Suprapubic skin (tissue), 4 donors: ENCODE measurements at regions not wholly inside any gene's neighbourhood (a gene's known extent, or its start where the extent isn't known, plus 50 kb on each side); places are given as distances from the start of the nearest gene placed in this dataset.

ENCODE experiments used
- DNase-seq, 2 donors: peaks; one replicate each; pipeline ENCODE4 v3.0.0-alpha.2; 2019; ENCODE audit warnings: low spot score in 2 of 2
- H3K27ac ChIP-seq: fragments of 200-600 bp; sonication (generic); one replicate; pipeline ENCODE4 v1.5.1; 2019
- H3K27me3 ChIP-seq: fragments of 200-600 bp; sonication (generic); one replicate; pipeline ENCODE4 v1.5.1; 2019
- H3K36me3 ChIP-seq: fragments of 200-600 bp; sonication (generic); one replicate; pipeline ENCODE4 v1.5.1; 2019
- H3K4me1 ChIP-seq: fragments of 200-600 bp; sonication (generic); one replicate; pipeline ENCODE4 v1.5.1; 2019
- H3K4me3 ChIP-seq: fragments of 200-600 bp; sonication (generic); one replicate; pipeline ENCODE4 v1.5.1; 2019; ENCODE audit warnings: mild to moderate bottlenecking
- H3K9me3 ChIP-seq: fragments of 200-600 bp; sonication (generic); one replicate; pipeline ENCODE4 v1.5.1; 2019
- CTCF ChIP-seq, 2 donors: fragments of 200-600 bp in 1 of 2; fragments of 450-650 bp in 1 of 2; sonication (generic) in 1 of 2; IDR thresholded peaks; one replicate each; pipeline ENCODE4 v1.5.1; 2016 to 2019; ENCODE audit warnings: antibody characterized with exemption in 2 of 2, mild to moderate bottlenecking in 1 of 2, moderate library complexity in 1 of 2
- EP300 ChIP-seq: sonication (generic); formaldehyde crosslinking; IDR thresholded peaks from one replicate; pipeline ENCODE4 v1.6.1; 2017; ENCODE audit warnings: antibody characterized with exemption
- POLR2A ChIP-seq, 2 donors: fragments of 450-650 bp; IDR thresholded peaks; one replicate each; pipeline ENCODE4 v1.6.1; 2017; ENCODE audit warnings: antibody characterized with exemption in 2 of 2, mild to moderate bottlenecking in 2 of 2, moderate library complexity in 2 of 2
- POLR2AphosphoS5 ChIP-seq, 3 donors: sonication (generic); formaldehyde crosslinking; IDR thresholded peaks; one replicate each; pipeline ENCODE4 v1.6.1; 2017; ENCODE audit warnings: antibody characterized with exemption in 3 of 3
- WGBS: methylation state at CpG from one replicate; pipeline ENCODE4 v1.1.5; 2018; 5-methylcytosine and 5-hydroxymethylcytosine counted together

- no peak overlapping the region for H3K4me3 ChIP-seq
- H3K36me3 ChIP-seq, result no peaks in the 10 kb centered on the region
- WGBS, result 33% methylated on average over 1 of the region's 1 CpG
- H3K27ac ChIP-seq, result no peak overlapping the region
- TF ChIP-seq EP300, result no peak
- TF ChIP-seq POLR2A (IDR thresholded peaks at IDR 0.05), result no peak
- no peak for TF ChIP-seq POLR2AphosphoS5 (IDR thresholded peaks at IDR 0.05)
- no peak for TF ChIP-seq CTCF (IDR thresholded peaks at IDR 0.05)
- no peaks in the 10 kb centered on the region for H3K27me3 ChIP-seq
- DNase-seq, result no peak
- no peaks in the 10 kb centered on the region for H3K9me3 ChIP-seq
- H3K4me1 ChIP-seq, result no peaks in the 10 kb centered on the region
Observed at GRCh38 chr10:90587081-90587491, 270.8 kb downstream of the HTR7 start.

GRCh38 chr10:90587561-90587960 is 270.3 kb downstream of the HTR7 start:
- Histone ChIP-seq H3K27me3 (no peaks in the 10 kb centered on the region), H3K4me3 (no peak overlapping the region), H3K27ac (no peak overlapping the region), H3K4me1 (no peaks in the 10 kb centered on the region), H3K36me3 (no peaks in the 10 kb centered on the region), H3K9me3 (no peaks in the 10 kb centered on the region)
- WGBS, result 97% methylated on average over 2 of the region's 2 CpGs
- TF ChIP-seq CTCF (IDR thresholded peaks at IDR 0.05) (no peak), POLR2A (IDR thresholded peaks at IDR 0.05) (no peak), POLR2AphosphoS5 (IDR thresholded peaks at IDR 0.05) (no peak), EP300 (no peak)
- DNase-seq, result no peak

- TF ChIP-seq POLR2AphosphoS5 (IDR thresholded peaks at IDR 0.05), result no peak
- no peak for TF ChIP-seq CTCF (IDR thresholded peaks at IDR 0.05)
- no peak for TF ChIP-seq EP300
- no peak for TF ChIP-seq POLR2A (IDR thresholded peaks at IDR 0.05)
- DNase-seq, result no peak
- no peak overlapping the region for H3K27ac ChIP-seq
- H3K36me3 ChIP-seq, result no peaks in the 10 kb centered on the region
- no peaks in the 10 kb centered on the region for H3K27me3 ChIP-seq
- no peak overlapping the region for H3K4me3 ChIP-seq
- H3K9me3 ChIP-seq, result no peaks in the 10 kb centered on the region
- no peaks in the 10 kb centered on the region for H3K4me1 ChIP-seq
- 90% methylated on average over 3 of the region's 3 CpGs for WGBS
Observed at GRCh38 chr10:90588222-90588621, 269.6 kb downstream of the HTR7 start.

- WGBS, result 50% methylated on average over 3 of the region's 3 CpGs
- Histone ChIP-seq H3K27me3 (no peaks in the 10 kb centered on the region), H3K4me1 (no peaks in the 10 kb centered on the region), H3K27ac (no peak overlapping the region), H3K4me3 (no peak overlapping the region), H3K9me3 (no peaks in the 10 kb centered on the region), H3K36me3 (no peaks in the 10 kb centered on the region)
- TF ChIP-seq POLR2A (IDR thresholded peaks at IDR 0.05) (no peak), EP300 (no peak), POLR2AphosphoS5 (IDR thresholded peaks at IDR 0.05) (no peak), CTCF (IDR thresholded peaks at IDR 0.05) (no peak)
- DNase-seq, result no peak
Observed at GRCh38 chr10:90589825-90590224, 268.0 kb downstream of the HTR7 start.

GRCh38 chr10:90591629-90592028 is 266.2 kb downstream of the HTR7 start:
- Histone ChIP-seq H3K9me3 (no peaks in the 10 kb centered on the region), H3K4me1 (no peaks in the 10 kb centered on the region), H3K27me3 (no peaks in the 10 kb centered on the region), H3K27ac (no peak overlapping the region), H3K4me3 (no peak overlapping the region), H3K36me3 (no peaks in the 10 kb centered on the region)
- 55% methylated on average over 3 of the region's 3 CpGs for WGBS
- TF ChIP-seq EP300 (no peak), POLR2AphosphoS5 (IDR thresholded peaks at IDR 0.05) (no peak)
- no peak for DNase-seq

GRCh38 chr10:90592638-90593302 is 265.1 kb downstream of the HTR7 start:
- TF ChIP-seq POLR2A (IDR thresholded peaks at IDR 0.05), result no peak
- no peak for TF ChIP-seq POLR2AphosphoS5 (IDR thresholded peaks at IDR 0.05)
- peak in 1 of 2 donors; percentile 21 for TF ChIP-seq CTCF (IDR thresholded peaks at IDR 0.05)
- TF ChIP-seq EP300, result no peak
- Histone ChIP-seq H3K36me3 (no peaks in the 10 kb centered on the region), H3K9me3 (no peaks in the 10 kb centered on the region), H3K27me3 (no peaks in the 10 kb centered on the region), H3K4me3 (no peak overlapping the region), H3K4me1 (no peaks in the 10 kb centered on the region), H3K27ac (no peak overlapping the region)
- DNase-seq, result no peak
- WGBS, result 21% methylated on average over 3 of the region's 3 CpGs
